OCI-LY3 (cell line): ENCODE measurements at regions not wholly inside any gene's neighbourhood (a gene's known extent, or its start where the extent isn't known, plus 50 kb on each side); places are given as distances from the start of the nearest gene placed in this dataset.

ENCODE experiments used
- H2AFZ ChIP-seq: fragments of 200-600, 300-600 bp; shearing (Covaris generic); 2 replicates; pipeline ENCODE4 v1.6.0; 2014; ENCODE audit warnings: antibody characterized with exemption, low read depth, low read length
- H3K27ac ChIP-seq: fragments of 200-600, 300-600 bp; sonication (generic); 2 replicates; pipeline ENCODE4 v1.5.1; 2014; ENCODE audit warnings: mild to moderate bottlenecking, low read length, moderate library complexity, mixed read lengths
- H3K27me3 ChIP-seq: fragments of 200-600, 300-600 bp; sonication (generic); 2 replicates; pipeline ENCODE4 v1.6.1; 2014; ENCODE audit warnings: low read depth, low read length, mixed read lengths
- H3K36me3 ChIP-seq: fragments of 200-600, 300-600 bp; sonication (generic); replicated peaks from 2 replicates; pipeline ENCODE3; 2014; ENCODE audit warnings: low read depth, low read length, mixed read lengths
- H3K4me1 ChIP-seq: fragments of 300-600, 200-600 bp; sonication (generic); 2 replicates; pipeline ENCODE4 v1.6.1; 2014; ENCODE audit warnings: low read length, mixed read lengths
- H3K4me2 ChIP-seq: fragments of 200-600, 300-600 bp; sonication (generic); 2 replicates; pipeline ENCODE4 v1.6.1; 2014; ENCODE audit warnings: low read length, mixed read lengths
- H3K4me3 ChIP-seq: fragments of 300-600, 200-600 bp; sonication (generic); 2 replicates; pipeline ENCODE4 v1.5.1; 2014; ENCODE audit warnings: antibody characterized with exemption, mild to moderate bottlenecking, low read length, moderate library complexity
- H3K79me2 ChIP-seq: fragments of 300-600, 200-600 bp; shearing (Covaris generic); 2 replicates; pipeline ENCODE4 v1.6.1; 2014; ENCODE audit warnings: mild to moderate bottlenecking, low read length, mixed read lengths
- H3K9ac ChIP-seq: fragments of 300-600, 200-600 bp; shearing (Covaris generic); 2 replicates; pipeline ENCODE4 v1.6.0; 2014; ENCODE audit warnings: mild to moderate bottlenecking, low read length, moderate library complexity
- H3K9me3 ChIP-seq: fragments of 200-600, 300-600 bp; shearing (Covaris generic); 2 replicates; pipeline ENCODE4 v1.6.1; 2014; ENCODE audit warnings: low read length, mixed read lengths; ENCODE audit not compliant: insufficient read depth
- H4K20me1 ChIP-seq: fragments of 200-600, 300-600 bp; sonication (generic); 2 replicates; pipeline ENCODE4 v1.6.1; 2016; ENCODE audit warnings: low read length, mixed read lengths; ENCODE audit not compliant: insufficient read depth
- EZH2phosphoT487 ChIP-seq: fragments of 200-600 bp; shearing (Covaris generic); IDR thresholded peaks from 2 replicates; pipeline ENCODE4 v1.6.1; 2018; ENCODE audit warnings: antibody characterized with exemption, mixed run types, low read depth
- TF ChIP-seq, protein P1 (sequence below): fragments of 200-600, 300-600 bp; sonication (generic); IDR thresholded peaks from 2 replicates; pipeline ENCODE4 v1.5.1; 2014; ENCODE audit warnings: antibody characterized with exemption, low read length, low read depth

- H3K4me1 ChIP-seq = no peaks in the 10 kb centered on the region
- H3K79me2 ChIP-seq = no peaks in the 10 kb centered on the region
- no peaks in the 10 kb centered on the region for H4K20me1 ChIP-seq
- H3K27me3 ChIP-seq = no peaks in the 10 kb centered on the region
- no peaks in the 10 kb centered on the region for H3K36me3 ChIP-seq
- TF ChIP-seq EZH2phosphoT487 = no peak
- TF ChIP-seq, protein P1, sequence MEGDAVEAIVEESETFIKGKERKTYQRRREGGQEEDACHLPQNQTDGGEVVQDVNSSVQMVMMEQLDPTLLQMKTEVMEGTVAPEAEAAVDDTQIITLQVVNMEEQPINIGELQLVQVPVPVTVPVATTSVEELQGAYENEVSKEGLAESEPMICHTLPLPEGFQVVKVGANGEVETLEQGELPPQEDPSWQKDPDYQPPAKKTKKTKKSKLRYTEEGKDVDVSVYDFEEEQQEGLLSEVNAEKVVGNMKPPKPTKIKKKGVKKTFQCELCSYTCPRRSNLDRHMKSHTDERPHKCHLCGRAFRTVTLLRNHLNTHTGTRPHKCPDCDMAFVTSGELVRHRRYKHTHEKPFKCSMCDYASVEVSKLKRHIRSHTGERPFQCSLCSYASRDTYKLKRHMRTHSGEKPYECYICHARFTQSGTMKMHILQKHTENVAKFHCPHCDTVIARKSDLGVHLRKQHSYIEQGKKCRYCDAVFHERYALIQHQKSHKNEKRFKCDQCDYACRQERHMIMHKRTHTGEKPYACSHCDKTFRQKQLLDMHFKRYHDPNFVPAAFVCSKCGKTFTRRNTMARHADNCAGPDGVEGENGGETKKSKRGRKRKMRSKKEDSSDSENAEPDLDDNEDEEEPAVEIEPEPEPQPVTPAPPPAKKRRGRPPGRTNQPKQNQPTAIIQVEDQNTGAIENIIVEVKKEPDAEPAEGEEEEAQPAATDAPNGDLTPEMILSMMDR = no peak
- no peak overlapping the region for H3K27ac ChIP-seq
- no peaks in the 10 kb centered on the region for H3K9me3 ChIP-seq
- H3K9ac ChIP-seq = no peak overlapping the region
- no peak overlapping the region for H3K4me2 ChIP-seq
- no peak overlapping the region for H3K4me3 ChIP-seq
- H2AFZ ChIP-seq = no peak overlapping the region
Measured at GRCh38 chr12:89111964-89112363, 240.3 kb downstream of the DUSP6 start.

GRCh38 chr12:89108265-89108664 is 244.0 kb downstream of the DUSP6 start:
- no peaks in the 10 kb centered on the region for H3K36me3 ChIP-seq
- no peaks in the 10 kb centered on the region for H3K9me3 ChIP-seq
- H4K20me1 ChIP-seq = no peaks in the 10 kb centered on the region
- TF ChIP-seq EZH2phosphoT487 = no peak
- TF ChIP-seq, protein P1 = no peak
- no peak overlapping the region for H3K27ac ChIP-seq
- H3K79me2 ChIP-seq = no peaks in the 10 kb centered on the region
- H3K4me1 ChIP-seq = no peaks in the 10 kb centered on the region
- H2AFZ ChIP-seq = no peak overlapping the region
- no peak overlapping the region for H3K4me2 ChIP-seq
- H3K9ac ChIP-seq = no peak overlapping the region
- no peak overlapping the region for H3K4me3 ChIP-seq
- no peaks in the 10 kb centered on the region for H3K27me3 ChIP-seq

- Histone ChIP-seq H3K9me3 (no peaks in the 10 kb centered on the region), H3K4me3 (no peak overlapping the region), H3K79me2 (no peaks in the 10 kb centered on the region), H4K20me1 (no peaks in the 10 kb centered on the region), H3K27ac (no peak overlapping the region), H3K36me3 (no peaks in the 10 kb centered on the region), H3K9ac (no peak overlapping the region), H3K27me3 (no peaks in the 10 kb centered on the region), H3K4me1 (no peaks in the 10 kb centered on the region), H2AFZ (no peak overlapping the region), H3K4me2 (no peak overlapping the region)
- TF ChIP-seq EZH2phosphoT487 = no peak
- TF ChIP-seq, protein P1 = no peak
Measured at GRCh38 chr12:89106950-89107349, 245.4 kb downstream of the DUSP6 start.

- TF ChIP-seq, protein P1 = no peak
- Histone ChIP-seq H3K27ac (no peak overlapping the region), H3K9me3 (no peaks in the 10 kb centered on the region), H3K4me1 (no peaks in the 10 kb centered on the region), H3K27me3 (no peaks in the 10 kb centered on the region), H3K9ac (no peak overlapping the region), H3K79me2 (no peaks in the 10 kb centered on the region), H3K36me3 (no peaks in the 10 kb centered on the region), H4K20me1 (no peaks in the 10 kb centered on the region), H2AFZ (no peak overlapping the region), H3K4me3 (no peak overlapping the region), H3K4me2 (no peak overlapping the region)
Measured at GRCh38 chr12:89105243-89105642, 247.1 kb downstream of the DUSP6 start.
